A549 (cell line): ENCODE measurements at regions not wholly inside any gene's neighbourhood (a gene's known extent, or its start where the extent isn't known, plus 50 kb on each side); places are given as distances from the start of the nearest gene placed in this dataset.

Source experiments
- CBX2 ChIP-seq: fragments of 200-600 bp; sonication (generic); IDR thresholded peaks from 2 replicates; pipeline ENCODE4 v1.6.1; 2016; ENCODE audit warnings: low read depth, mild to moderate bottlenecking, borderline replicate concordance
- CTCF ChIP-seq: fragments of >200 bp; sonication (Bioruptor Twin); formaldehyde crosslinking; IDR thresholded peaks from 3 replicates; pipeline ENCODE4 v1.5.1; 2016
- ELK1 ChIP-seq: fragments of 150-350 bp; IDR thresholded peaks from 2 replicates; pipeline ENCODE4 v1.6.1; 2014; ENCODE audit warnings: low read depth, mild to moderate bottlenecking, low read length
- ESRRA ChIP-seq: fragments of 150-350 bp; IDR thresholded peaks from 2 replicates; pipeline ENCODE4 v1.6.1; 2014; ENCODE audit warnings: mild to moderate bottlenecking, low read length, borderline replicate concordance
- MYC ChIP-seq: IDR thresholded peaks from 2 replicates; pipeline ENCODE4 v1.6.1; 2012; ENCODE audit warnings: mild to moderate bottlenecking, inconsistent platforms, low read length, improper control_type of control experiment, borderline replicate concordance
- PHF8 ChIP-seq: fragments of 200-600 bp; sonication (generic); IDR thresholded peaks from 2 replicates; pipeline ENCODE4 v1.6.1; 2016; ENCODE audit warnings: low read depth, mild to moderate bottlenecking, antibody characterized with exemption, moderate library complexity, borderline replicate concordance
- POLR2A ChIP-seq: IDR thresholded peaks from 2 replicates; pipeline ENCODE4 v1.6.1; 2012; ENCODE audit warnings: mild to moderate bottlenecking, low read length
- RAD21 ChIP-seq, 2 experiments: fragments of >200 bp in 1 of 2; sonication (Bioruptor Twin) in 1 of 2; formaldehyde crosslinking in 1 of 2; IDR thresholded peaks in 1 of 2; conservative IDR thresholded peaks in 1 of 2; 2 replicates in 1 of 2; 3 replicates in 1 of 2; pipeline ENCODE4 v1.6.1; 2012 to 2018; ENCODE audit warnings: inconsistent platforms in 1 of 2
- RFX5 ChIP-seq: fragments of 450-650 bp; IDR thresholded peaks from 2 replicates; pipeline ENCODE4 v1.7.1; 2014; ENCODE audit warnings: antibody characterized with exemption, mild to moderate bottlenecking, moderate library complexity
- USF2 ChIP-seq: fragments of 450-650 bp; IDR thresholded peaks from 2 replicates; pipeline ENCODE4 v1.6.1; 2014; ENCODE audit warnings: antibody characterized with exemption

- no peak for TF ChIP-seq MYC
- TF ChIP-seq ELK1 = no peak
- no peak for TF ChIP-seq CTCF
- no peak for TF ChIP-seq CBX2
- TF ChIP-seq POLR2A = no peak
- TF ChIP-seq ESRRA = no peak
- no peak for TF ChIP-seq PHF8
- no peak for TF ChIP-seq RAD21 (conservative IDR thresholded peaks at IDR 0.05 in 1 of 2, IDR thresholded peaks at IDR 0.05 in 1 of 2)
- TF ChIP-seq USF2 = no peak
- no peak for TF ChIP-seq RFX5
Observed at GRCh38 chr4:147286846-147287587, 193.9 kb upstream of the EDNRA start.
